Endometrial microvascular endothelial cells (primary cell): ENCODE measurements at regions not wholly inside any gene's neighbourhood (a gene's known extent, or its start where the extent isn't known, plus 50 kb on each side); places are given as distances from the start of the nearest gene placed in this dataset.

ENCODE experiments used
- in situ Hi-C: cut with HindIII; loops from 2 replicates; pipeline ENCODE4 v1.10.0; 2017; ENCODE audit warnings: low sequenced_read_pairs, low pct_unique_long_range_greater_than_20kb; ENCODE audit errors: inconsistent ontology term

GRCh38 chr22:49451070-49451840, 376.4 kb downstream of the BRD1 start:
- in situ Hi-C loops = no loop called here

- in situ Hi-C loops = no loop called here
Observed at GRCh38 chr22:49450498-49450897, 377.2 kb downstream of the BRD1 start.

DNA sequence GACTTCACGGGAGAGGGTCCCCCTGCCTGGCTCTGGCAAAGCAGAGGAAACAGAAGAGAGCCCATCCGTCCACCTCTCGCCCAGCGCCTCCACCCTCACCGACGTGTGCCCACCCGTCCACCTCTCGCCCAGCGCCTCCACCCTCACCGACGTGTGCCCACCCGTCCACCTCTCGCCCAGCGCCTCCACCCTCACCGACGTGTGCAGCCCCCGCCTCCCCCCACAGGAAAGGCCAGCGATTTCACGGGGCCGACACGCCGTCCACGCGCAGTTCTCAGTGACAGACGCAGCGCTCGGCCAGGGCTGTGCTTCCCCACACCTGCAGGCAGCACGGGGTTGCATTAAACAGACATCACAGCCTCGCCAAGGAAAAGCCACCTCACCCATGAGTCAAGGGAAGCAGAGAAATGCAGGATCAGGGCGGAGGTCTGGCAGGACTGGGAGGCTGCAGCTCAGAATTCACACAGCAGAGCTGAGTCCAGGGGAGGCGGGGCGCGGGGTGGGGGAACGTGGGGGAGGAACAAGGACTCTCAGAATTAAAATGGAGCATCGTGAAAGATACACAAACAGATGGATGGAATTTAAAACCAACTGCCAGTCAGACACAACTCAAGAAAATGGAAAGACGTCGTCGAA, 377.7 kb downstream of the BRD1 start:
- in situ Hi-C loops = no loop called here

DNA sequence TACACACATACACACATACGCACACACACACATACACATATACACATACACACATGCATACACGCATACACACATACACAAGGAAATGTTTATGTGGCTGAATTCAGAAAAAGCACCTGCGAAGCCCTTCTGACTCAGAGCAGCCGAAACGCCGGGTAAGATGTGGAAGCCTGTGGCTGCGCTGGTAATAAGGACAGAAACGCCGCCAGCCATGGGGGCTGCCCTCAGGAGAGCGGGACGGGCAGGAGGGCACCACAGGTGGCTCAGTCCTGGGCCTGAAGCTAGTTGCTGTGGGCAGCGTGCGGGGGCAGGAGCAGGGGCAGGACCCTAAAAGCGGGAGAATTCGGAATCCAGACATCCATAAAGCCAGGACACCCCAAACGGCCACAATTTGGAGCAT, 378.3 kb downstream of the BRD1 start:
- in situ Hi-C loops = no loop called here

DNA sequence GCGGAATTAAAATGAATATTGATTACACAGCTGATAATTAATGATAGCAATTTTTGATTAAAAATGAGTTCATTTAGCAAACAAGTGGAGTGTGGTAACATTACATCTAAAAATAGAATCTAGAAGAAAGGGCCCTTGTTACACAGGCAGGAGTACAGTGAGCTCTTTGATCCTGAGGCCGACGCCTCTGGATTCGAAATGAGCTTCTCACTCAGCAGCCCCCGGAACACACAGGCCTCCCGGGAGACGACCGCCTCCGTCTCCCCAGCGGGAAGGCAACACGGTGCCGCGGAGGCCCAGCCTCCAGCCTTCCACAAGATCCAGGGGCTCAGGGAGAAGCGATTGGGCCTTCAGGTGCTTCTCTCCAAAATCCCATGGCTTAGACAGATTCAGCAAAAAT, 379.1 kb downstream of the BRD1 start:
- in situ Hi-C loops = no loop called here

DNA sequence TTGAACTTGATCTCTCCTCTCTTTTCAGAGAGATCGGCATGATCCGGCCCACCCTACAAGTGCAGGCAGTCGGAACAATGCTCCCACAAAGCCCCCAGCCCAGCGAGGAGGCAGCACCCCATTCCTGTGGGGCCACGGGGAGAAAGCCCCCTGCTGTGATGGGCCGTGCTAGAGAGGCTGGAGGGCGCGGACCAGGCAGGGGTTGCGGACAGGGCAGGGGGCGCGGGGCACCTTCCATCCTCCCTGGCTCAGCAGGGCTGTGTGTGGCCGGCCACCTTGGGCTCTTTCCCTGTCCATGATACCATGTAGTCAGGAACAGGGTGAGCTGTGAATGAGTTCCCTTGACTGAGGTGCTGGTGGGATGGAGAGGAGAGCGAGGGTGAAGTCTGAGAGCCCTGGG, 379.8 kb downstream of the BRD1 start:
- in situ Hi-C loops = no loop called here

- in situ Hi-C loops = no loop called here
Observed at GRCh38 chr22:49446759-49447710, 380.6 kb downstream of the BRD1 start.

GRCh38 chr22:49446145-49446758, 381.4 kb downstream of the BRD1 start:
- in situ Hi-C loops = no loop called here

DNA sequence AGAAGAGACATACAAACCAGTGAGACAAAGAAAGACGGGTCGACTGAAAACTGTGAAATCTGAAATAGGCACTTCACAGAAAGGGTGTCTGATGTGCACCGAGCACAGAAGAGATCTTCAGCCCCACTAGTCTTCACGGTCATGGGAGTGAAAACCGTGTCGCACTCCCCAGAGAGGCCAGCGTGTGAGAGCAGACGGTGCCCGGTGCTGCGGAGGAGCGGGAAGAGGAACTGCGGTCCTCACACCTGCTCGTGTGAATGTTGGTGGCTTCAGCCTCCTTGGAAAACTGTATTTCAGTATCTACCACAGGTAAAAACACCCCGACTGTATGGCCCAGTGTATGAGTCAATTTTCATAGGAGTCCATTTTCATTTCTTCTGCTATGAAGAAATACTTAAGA, 382.9 kb downstream of the BRD1 start:
- in situ Hi-C loops = no loop called here

GRCh38 chr22:49440931-49441330, 386.7 kb downstream of the BRD1 start:
- in situ Hi-C loops = no loop called here

DNA sequence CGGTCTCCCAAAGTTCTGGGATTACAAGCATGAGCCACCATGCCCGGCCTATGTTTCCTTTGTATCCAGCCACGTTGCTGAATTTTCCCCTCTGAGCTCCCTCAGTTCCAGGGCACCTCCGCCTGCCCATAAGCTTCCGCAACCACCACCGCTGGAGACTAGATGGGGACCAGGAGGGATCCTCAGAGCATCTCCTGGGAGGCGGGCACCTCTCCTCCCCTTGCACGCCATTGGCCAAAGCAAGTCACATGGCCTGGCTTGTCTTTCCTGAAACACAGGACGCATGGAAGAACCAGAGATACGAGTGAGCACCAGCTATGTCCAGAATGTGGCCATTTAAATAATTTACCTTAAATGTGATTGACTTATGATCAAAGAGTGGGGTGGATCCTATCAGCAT, 388.3 kb downstream of the BRD1 start:
- in situ Hi-C loops = no loop called here

GRCh38 chr22:49437956-49438355, 389.7 kb downstream of the BRD1 start:
- in situ Hi-C loops = no loop called here

- in situ Hi-C loops = no loop called here
Observed at GRCh38 chr22:49437356-49437755, 390.3 kb downstream of the BRD1 start.

GRCh38 chr22:49436056-49436455, 391.6 kb downstream of the BRD1 start:
- in situ Hi-C loops = no loop called here

DNA sequence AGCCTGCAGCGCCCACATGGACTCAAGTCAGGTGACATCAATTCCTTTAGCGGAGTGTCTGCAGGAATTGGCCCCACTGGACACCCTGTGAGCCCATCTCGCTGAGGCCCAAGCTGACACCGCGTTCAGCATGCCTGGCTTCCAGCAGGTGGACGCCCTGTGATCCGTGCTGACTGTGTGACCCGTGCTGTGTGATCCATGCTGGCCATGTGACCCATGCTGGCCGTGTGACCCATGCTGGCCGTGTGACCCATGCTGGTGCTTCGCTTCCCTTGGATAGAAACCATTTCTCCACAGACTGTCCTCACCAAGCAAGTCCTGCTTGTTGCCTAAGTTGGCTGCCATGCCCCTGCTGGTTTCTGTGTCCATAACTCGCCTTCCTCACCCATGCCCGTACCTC, 392.1 kb downstream of the BRD1 start:
- in situ Hi-C loops = no loop called here

DNA sequence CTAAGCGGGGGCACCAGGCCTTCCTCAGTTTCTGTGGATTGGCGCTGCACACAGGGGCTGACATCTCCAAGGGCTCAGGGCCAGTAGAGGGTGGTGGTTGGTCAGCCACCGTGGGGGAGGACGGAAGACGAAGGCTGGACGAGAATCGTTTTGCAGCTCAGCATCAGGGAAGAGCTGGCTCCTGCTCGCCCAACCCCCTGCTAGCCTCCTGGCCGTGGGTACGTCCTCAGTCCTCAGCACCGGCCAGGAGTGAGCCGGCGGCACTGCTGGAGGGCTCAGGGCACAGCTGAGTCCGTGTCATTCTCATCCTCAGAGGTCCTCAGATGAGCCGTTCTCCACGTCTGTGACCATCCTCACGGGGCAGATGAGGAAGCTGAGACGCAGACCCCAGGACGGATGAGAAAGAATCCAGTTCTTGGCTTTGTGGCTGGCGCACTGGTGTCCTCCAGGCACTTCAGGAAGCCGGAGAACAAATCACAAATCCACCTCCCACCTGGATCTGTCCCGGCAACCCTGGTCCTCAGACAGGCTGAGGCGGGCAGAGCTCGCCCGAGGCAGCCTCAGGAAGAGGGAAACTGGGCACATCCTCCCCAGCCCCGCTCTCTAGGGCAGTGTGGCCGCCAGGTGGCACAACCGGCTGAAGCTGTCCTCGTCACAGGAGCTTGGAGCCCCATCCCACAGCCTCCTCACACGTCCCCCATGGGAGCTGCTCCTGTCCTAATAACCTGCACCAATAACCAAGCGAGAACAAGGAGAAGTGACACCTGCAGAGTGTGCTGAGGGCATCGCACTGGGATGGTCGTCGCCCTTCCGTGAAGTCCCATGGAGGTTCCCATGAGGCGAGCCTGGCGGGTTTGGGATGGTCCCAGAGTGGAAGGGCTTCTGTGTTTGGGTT, 393.7 kb downstream of the BRD1 start:
- in situ Hi-C loops = no loop called here

- in situ Hi-C loops = no loop called here
Observed at GRCh38 chr22:49432897-49433443, 394.7 kb downstream of the BRD1 start.
